Ecto neural progenitor cell (in vitro differentiated cells): ENCODE measurements at regions not wholly inside any gene's neighbourhood (a gene's known extent, or its start where the extent isn't known, plus 50 kb on each side); places are given as distances from the start of the nearest gene placed in this dataset.
"Not testable (repeated sequence)": the region's sequence is repeated elsewhere in the genome, so short reads cannot be mapped to it uniquely, and the experiment has no call there.

Experiments used
- DNase-seq: peaks from one replicate; pipeline ENCODE4 v3.0.0-alpha.2; 2018; ENCODE audit warnings: low spot score

DNA sequence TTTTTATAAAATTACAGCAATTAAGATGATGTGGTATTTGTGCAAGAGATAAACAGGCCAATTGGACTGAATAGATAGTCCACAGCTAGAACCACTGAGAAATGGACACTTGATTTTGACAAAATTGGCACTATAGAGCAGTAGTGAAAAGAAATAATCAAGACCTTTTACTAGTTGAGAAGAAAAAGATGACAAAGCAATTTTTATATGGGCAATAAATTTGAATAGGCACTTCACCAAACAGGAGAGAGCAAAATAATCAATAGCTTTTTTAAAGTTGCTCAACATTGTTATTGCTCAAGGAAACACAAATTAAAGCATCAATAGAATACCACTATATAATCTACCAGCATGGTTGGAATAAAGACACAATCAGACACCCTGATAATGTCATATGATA, 193.5 kb upstream of the FTMT start:
- DNase-seq: no peak

DNA sequence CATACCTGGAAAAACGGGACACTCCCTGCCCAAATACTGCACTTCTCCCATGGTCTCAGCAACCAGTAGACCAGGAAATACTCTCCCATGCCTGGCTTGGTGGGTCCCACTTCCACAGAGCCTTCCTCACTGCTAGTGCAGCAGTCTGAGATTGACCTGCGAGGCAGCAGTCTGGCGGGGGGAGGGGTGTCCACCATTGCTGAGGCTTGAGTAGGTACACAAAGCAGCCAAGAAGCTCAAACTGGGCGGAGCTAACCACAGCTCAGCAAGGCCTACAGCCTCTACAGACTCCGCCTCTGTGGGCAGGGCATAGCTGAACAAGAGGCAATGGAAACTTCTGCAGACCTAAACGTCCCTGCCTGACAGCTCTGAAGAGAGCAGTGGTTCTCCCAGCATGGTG, 191.5 kb upstream of the FTMT start:
- DNase-seq: no peak

DNA sequence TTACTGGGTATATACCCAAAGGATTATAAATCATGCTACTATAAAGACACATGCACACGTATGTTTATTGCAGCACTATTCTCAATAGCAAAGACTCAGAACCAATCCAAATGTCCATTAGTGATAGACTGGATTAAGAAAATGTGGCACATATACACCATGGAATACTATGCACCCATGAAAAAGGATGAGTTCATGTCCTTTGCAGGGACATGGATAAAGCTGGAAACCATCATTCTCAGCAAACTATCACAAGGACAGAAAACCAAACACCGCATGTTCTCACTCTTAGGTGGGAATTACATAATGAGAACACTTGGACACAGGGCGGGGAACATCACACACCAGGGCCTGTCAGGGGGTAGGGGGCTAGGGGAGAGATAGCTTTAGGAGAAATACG, 186.1 kb upstream of the FTMT start:
- DNase-seq: not testable (repeated sequence)

DNA sequence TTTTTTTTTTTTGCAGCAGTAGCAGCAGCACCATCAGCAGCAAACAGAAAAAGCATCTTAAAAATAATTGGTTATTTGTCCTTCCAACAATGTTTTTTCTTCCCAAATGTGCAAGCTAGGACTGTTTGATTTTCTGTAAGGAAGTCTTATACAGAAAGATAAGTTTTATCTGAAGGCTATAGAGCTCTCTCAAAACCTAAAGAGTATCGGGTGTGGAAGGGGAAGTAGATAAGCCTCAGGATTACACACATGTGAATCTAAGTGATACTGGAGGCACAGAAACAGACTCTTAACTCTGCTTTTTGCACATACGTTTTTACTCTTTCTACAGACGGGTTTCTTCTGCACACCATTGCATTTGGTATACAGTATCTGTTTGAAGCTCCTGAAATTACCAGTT, 184.4 kb upstream of the FTMT start:
- no peak for DNase-seq

DNA sequence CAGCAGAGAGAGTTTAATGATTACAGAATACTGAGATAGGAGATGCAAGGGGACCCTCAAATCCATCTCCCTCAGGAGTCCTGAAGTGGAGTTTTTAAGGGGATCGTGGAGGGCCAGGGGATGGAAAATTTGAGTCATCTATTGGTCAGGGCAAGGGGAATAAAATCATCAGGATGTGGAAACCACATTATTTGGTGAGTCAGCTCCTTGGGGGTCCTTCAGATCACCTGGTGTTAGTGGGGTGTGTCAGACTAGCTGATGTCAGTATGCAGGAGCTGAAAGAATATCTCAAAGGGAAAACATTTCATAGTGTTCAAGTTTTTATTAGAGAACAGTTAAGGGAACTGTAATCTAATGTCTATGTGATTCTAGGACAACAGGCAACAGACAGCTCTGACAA, 183.0 kb upstream of the FTMT start:
- DNase-seq: no peak

DNA sequence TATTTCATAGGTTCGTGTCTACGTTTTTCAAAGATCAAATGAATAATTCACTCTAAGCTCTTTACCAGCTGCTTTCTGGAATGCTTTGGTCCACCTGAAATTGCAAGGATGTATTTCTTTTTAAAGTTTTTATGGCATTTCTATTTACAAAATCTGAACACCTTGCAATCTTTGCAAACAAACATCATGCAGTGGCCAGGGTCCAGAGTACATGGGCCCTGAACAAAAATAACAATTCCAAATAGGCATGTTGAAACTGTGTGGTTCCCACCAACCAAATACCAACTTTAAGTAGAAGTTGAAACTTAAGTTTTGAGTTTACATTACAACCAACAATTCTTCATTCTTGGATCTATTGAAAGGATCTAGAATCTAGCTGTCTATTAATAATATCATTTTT, 180.1 kb upstream of the FTMT start:
- no peak for DNase-seq

DNA sequence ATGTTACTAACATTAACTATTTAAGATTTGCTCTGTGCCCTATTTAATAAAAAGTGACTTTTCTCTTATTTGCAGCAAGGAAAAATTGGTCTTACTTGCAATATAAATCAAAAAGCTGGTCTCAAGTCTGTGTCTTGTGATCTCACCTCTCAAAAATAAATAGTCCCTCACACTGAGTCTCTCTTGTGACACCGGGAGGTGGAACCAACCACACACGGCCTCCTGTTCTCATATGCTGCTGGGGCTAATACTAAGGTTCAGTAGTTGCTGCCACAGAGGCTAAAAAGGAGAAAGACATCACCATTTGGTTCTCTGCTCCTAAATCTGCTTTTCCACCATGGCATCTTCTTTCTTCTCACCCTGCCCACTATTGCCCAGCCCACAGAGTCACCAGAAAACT, 175.8 kb upstream of the FTMT start:
- DNase-seq: no peak

DNA sequence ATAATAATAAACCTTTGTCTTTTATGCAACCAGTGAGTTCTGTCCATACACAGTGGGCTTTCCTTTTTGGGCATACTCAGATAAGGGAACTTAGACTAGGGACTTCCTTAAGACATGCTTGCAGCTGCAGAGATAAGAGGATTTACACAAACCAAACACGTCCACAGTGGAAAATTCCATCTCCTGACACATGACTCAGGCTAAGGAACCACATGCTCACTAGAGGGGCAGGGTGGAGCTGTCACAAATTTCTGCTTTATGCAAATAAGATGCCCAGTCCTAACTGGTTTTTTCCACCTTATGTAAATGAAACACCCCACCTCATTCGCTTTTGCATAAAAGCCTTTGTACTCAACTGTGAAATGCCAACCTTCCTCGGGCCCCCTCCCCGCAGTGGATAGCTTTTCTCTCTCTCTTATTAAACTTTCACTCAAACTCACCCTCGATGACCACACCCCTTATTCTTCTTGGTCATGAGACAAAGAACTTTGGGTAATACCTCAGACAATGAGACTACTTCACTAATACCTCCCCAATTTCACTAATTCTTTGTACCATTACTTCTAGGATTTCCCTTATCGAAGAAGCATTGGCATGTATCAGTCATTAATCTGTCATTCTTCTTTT, 170.3 kb upstream of the FTMT start:
- no peak for DNase-seq

DNA sequence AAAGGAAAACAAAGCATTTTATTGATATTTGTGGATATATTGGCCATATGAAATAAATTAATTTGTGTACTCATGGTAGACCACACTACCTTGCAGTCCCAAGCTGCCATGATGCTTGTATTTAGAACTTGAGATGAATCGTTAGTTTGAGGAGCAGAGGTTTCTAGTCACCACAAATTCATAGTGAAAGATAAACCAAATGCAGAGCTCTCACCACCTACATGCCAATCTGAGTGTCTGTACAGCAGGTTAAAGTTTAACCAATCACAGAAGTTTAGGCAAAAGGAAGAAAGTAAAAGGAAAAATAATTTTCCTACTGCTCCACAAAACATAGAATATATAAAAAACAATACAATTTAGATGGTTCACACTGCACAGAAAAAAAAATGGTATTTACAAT, 163.6 kb upstream of the FTMT start:
- no peak for DNase-seq

DNA sequence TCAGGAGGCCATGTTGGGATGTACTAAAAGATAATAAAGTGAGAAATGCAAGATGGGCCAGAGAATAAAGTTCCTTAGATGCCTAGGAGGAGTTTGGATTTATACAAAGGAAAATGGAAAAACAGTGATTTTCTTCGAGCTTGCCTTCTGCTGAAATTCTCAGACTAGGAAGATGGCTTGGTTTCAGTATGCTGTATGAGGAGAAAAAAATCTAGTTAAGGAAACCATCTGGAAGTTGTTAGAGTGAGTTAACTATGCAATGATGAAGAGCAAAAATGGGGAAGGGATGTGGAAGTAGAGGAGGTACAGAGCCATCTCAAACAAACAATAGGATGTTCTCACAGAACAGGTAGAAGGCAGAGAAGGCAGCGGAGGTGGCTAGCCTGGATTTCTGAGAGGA, 162.9 kb upstream of the FTMT start:
- no peak for DNase-seq

DNA sequence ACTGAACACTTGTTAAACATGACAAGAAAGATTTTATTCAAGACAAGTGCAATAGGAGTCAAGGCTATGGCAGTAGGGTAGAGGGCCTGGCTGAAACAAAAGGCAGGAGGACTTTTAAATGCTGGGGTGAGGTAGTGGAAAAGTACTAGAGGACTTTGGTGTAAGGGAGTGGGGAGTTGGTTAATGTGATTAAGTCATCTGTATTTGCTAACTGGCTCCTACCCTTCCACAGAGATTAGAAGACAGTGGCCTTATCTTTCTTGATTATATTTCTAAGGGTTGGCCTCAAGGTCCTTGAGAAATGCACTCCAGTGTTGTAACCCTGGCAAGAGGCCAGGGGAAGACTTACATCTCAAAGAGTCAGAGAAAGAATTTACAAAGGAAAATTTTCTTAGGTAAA, 160.2 kb upstream of the FTMT start:
- DNase-seq: no peak

DNA sequence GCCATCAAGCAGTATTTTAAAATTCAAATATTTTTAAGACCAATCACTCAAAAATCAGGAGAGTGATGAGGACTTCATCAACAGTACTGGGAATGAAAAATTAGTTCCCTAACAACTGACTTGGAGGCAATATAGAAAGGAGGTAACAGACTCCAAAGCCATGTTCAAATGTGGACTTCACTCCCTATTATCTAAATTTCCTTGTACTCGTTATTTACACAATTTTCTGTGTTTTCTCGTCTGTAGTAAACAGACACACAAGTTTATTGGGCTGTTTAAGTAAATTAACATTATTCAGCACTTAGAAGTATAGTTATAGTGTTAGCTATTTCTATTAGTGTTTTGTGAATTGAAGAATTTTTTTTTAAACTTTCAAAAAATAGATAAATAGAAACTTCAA, 159.5 kb upstream of the FTMT start:
- no peak for DNase-seq

DNA sequence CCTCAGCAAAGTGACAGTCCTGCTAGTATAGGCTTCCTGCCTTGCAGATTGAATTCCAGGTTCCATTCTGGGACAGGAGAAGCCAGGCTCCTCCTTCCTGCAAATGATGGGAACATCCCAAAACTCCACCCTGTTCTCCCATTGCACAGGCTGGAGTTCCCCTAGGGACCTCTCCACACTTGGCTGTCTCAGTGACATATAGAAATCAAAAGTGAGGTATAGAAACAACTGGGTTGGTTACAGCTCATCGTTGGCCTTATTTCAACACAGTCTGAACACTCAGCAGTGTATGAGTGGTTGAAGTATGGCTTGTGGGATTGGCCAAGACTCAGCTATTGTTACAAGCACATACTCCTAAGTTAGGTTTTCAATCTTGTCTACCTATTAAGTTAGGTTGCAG, 157.8 kb upstream of the FTMT start:
- no peak for DNase-seq

DNA sequence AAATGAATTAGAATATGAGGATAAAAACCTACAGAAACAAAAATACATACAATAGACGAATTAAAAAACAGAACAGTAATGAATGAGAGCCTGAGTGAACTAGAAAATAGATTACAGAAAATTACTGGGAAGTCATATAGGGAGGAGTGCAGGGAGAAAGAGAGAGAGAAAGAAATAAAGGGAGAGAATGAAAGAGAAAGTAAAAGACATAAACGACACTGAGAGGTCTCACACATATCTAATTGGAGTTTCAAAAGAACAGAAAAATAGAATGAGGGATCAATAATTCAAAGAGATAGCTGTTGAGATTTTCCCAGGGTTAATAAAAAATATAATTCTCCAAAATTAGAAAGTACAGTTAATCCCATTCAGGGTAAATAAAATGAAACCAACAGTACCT, 156.4 kb upstream of the FTMT start:
- no peak for DNase-seq

DNA sequence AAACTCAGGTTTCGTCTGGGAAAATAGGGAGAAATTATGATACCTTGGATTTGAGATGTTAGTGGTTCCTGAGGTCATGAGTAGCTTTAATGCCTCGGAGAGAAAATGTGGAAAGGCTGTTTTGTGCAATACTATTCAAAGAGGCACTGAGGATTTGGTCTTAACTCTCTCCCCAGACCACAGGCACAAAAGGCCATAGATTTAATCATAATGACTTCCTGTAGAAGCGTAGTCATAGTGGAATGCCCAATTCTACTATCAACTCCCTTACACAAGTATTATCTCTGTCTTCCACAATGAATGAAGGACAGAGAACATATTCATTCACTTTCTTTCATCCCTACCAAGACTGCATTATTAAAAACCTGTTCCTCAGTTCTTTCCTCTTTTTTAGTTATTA, 153.0 kb upstream of the FTMT start:
- no peak for DNase-seq

DNA sequence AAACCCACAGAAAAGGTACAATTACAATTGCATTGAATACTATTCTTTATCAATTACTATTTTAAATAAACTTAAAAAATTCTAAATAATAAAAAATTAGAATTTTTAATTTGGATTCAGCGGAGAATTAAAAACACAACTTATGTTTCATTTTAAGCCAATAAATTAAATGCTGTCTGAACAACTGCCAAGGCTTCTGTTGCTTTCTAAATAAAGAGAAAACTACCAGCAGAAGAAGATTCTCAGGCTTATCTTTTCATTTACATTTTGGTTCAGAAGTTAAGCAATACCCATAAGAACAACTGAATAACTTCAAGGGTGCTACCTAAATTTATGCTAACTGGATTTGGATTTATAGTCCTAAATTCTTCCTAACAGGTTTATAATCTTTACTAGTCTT, 150.0 kb upstream of the FTMT start:
- no peak for DNase-seq

DNA sequence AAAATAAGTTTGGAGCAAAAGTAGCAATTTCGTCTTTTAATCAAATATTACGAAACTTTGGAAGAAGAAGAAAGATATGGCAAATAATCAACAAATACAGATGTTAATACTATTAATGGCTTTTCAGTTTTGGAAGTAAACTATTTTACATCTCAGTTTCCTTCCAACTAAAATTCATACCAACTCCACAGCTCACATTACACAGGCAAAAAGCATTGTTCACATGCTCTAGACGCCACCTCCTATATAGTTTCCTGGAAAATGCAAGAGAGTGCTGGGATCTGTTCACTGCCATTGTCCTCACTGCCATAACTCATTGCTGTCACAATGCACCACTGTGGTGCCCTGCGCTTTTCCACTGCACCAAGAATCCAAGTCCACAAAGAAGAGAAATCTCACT, 149.0 kb upstream of the FTMT start:
- DNase-seq: no peak

DNA sequence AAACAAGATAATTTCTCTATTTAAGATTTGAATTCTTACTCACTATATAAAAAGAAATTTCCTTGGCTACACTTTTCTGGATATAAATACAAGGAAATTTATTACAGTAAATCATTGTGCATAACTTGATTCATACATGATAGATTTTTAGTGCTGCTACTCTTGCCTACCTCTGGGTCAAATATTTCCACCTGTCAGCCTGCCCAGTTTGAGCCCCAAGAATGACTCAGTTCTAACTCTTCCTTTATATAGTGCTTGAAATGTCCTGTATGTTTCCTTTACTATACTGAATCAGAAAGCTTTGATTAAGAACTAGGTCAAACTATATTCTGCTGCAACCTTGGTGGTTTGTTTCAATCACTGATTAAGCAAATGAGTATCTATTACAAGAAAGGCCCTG, 147.4 kb upstream of the FTMT start:
- DNase-seq: no peak

DNA sequence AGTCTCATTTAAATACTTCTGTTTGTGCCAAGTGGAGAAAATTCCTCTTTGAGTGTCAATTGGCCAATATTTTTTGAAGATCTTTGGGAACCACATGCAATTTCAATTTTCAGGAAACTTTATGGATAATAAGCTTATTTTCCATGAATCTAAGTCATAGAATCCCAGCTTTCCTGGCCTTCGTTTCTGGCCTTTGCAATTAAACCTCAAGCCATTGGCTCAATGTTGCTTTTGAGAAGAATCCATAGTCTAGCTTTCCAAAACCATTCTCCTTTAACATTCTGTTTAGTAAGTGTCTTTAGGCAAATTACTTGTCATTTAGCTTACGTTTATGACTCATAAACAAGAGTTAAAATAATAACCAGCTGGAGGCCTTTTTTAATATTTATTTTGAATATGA, 145.0 kb upstream of the FTMT start:
- no peak for DNase-seq

DNA sequence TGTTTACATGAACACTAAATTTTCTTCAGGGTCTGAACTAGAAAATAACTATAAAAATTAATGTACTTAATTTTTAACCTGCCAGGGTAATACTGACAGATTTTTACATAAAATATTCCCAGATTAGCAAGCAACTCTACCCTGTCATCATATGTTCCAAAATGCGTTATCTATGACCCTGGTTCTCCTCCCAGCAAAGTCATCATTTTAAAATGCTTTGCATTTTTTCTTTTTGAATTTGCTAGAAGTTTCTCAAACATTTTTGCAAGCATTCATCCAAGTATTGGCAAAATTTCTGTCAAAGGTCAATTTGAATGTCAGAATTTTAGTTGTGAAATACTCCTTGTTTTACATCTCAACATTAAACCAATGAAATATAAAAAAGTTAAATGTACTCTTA, 144.5 kb upstream of the FTMT start:
- DNase-seq: no peak

DNA sequence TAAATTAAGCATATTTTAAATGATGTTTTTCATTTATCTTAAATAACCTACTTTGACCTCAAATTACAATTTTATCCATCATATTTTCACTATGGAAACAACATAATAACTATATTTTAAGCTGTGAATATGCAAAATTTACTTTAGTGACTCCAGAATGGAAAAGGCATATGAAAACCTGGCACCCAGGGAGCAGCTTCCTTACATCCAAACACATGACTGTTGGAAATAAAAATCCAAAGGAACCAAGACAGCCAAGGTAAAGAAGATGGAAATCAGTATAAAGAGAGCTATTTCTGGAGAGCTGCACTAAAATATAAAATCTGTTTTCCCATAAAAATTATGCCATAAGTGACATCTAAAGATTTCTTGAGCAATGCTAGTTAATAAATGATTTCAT, 140.3 kb upstream of the FTMT start:
- no peak for DNase-seq

DNA sequence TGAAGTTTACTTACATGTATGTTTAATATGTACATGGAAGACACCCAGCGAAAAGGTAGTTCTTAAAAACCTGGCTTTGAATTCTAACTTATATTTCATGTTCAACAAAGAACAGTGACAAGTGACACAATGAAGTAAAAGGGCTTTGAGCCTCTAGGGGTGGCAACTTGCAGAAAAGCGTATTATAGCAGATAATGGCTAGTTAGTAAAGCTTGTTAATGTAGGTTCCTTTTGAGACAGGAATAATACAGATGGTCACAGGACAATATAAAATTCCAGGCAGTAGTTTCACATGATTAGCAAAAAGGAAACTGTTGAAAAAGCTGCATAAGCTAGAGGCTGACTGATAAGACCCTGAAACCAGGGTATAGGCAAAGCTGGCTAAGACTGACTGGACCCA, 132.4 kb upstream of the FTMT start:
- DNase-seq: no peak

DNA sequence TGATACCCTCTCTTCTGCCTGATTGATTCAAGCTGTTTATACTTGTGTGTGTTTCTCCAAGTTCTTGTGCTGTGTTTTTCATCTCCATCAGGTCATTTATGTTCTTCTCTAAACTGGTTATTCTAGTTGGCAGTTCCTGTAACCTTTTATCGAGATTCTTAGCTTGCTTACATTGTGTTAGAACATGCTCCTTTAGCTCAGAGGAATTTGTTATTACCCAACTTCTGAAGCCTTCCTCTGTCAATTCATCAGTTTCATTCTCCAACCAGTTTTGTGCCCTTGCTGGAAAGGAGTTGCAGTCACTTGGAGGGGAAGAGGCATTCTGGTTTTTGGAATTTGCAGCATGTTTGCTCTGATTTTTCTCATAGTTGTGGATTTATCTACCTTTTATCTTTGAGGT, 126.2 kb upstream of the FTMT start:
- no peak for DNase-seq

DNA sequence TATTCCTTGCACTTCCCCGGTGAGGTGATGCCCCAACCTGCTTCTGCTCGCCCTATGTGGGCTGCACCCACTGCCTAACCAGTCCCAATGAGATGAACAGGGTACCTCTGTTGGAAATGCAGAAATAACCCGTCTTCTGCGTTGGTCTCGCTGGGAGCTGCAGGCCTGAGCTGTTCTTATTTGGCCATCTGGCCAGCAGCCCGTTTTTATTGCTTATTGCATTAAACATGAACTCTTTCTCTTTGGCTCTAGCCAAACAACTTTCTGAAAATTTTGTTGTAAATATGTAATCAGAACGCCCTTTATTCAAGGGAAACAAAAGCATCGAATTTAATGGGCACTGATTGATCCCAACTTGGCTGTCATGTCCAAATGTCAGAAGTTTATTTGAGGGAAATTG, 124.7 kb upstream of the FTMT start:
- no peak for DNase-seq

DNA sequence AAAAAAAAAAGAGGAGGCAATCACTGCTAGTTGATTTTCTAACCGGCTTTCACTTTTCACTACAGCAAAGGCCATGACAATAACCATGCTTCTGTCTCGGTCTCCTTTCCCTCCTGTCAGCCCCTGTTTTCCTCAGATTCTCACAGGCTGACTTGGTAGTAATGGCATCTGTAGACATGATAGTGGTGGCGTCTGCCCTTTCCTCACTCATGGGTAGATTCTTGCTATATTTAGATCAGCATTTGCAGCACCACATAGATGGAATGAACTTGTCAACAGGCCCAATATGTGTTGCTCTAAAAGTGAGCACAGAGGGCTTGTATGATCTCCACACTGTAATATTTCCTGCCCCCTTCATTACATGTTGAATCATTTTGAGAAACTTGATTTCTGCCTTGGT, 120.3 kb upstream of the FTMT start:
- DNase-seq: no peak
